ENCODE measurements at regions not wholly inside any gene's neighbourhood (a gene's known extent, or its start where the extent isn't known, plus 50 kb on each side); places are given as distances from the start of the nearest gene placed in this dataset.
"Not testable (repeated sequence)": the region's sequence is repeated elsewhere in the genome, so short reads cannot be mapped to it uniquely, and the experiment has no call there.

DNA sequence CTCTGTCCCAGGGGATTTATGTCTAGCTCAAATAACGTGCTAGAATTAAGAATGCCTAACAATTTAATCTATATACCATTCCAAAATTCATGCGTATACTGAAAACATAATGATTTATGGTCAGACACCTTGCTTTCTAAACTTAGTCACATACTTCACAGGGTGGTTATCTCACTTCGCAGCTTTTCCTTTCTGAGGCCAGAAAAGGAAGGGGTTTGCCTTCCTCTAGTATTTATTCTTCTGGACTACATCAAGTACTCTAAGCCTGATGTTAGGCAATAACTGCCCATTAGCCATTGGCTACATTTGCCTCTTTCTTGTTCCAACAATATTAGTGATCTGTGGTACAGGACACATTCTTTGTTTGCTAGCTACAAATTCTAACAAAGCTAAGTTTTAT, 72.6 kb upstream of the FHIP2A start:
- Histone ChIP-seq H3K4me3 (ENCODE audit: low read depth, low read length, poor library complexity, severe bottlenecking) (no peak overlapping the region), H3K4me2 (ENCODE audit: low read length) (no peak overlapping the region), H3K36me3 (ENCODE audit: insufficient read depth, low read length) (no peaks in the 10 kb centered on the region), H2AFZ (ENCODE audit: low read length) (no peak overlapping the region), H3K27ac (ENCODE audit: low read depth, low read length, poor library complexity, severe bottlenecking) (no peak overlapping the region), H3K4me1 (ENCODE audit: insufficient read depth, low read length, severe bottlenecking) (no peaks in the 10 kb centered on the region), H3K27me3 (ENCODE audit: insufficient read depth, low read length) (no peaks in the 10 kb centered on the region), H3K9ac (ENCODE audit: low read length) (no peak overlapping the region), H3K9me3 (ENCODE audit: low read length) (no peaks in the 10 kb centered on the region), H3K9me2 (ENCODE audit: low read depth, low read length) (no peaks in the 10 kb centered on the region), H3K79me2 (ENCODE audit: insufficient read depth, low read length) (no peaks in the 10 kb centered on the region), H4K20me1 (ENCODE audit: insufficient read depth, low read length) (no peaks in the 10 kb centered on the region), H3F3A (ENCODE audit: insufficient read depth, low read length) (no peaks in the 10 kb centered on the region)
- no peak for TF ChIP-seq EZH2 (IDR thresholded peaks at IDR 0.05; ENCODE audit: borderline replicate concordance, low read length)
- TF ChIP-seq, protein P1, sequence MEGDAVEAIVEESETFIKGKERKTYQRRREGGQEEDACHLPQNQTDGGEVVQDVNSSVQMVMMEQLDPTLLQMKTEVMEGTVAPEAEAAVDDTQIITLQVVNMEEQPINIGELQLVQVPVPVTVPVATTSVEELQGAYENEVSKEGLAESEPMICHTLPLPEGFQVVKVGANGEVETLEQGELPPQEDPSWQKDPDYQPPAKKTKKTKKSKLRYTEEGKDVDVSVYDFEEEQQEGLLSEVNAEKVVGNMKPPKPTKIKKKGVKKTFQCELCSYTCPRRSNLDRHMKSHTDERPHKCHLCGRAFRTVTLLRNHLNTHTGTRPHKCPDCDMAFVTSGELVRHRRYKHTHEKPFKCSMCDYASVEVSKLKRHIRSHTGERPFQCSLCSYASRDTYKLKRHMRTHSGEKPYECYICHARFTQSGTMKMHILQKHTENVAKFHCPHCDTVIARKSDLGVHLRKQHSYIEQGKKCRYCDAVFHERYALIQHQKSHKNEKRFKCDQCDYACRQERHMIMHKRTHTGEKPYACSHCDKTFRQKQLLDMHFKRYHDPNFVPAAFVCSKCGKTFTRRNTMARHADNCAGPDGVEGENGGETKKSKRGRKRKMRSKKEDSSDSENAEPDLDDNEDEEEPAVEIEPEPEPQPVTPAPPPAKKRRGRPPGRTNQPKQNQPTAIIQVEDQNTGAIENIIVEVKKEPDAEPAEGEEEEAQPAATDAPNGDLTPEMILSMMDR (IDR thresholded peaks at IDR 0.05; ENCODE audit: low read length), result no peak

DNA sequence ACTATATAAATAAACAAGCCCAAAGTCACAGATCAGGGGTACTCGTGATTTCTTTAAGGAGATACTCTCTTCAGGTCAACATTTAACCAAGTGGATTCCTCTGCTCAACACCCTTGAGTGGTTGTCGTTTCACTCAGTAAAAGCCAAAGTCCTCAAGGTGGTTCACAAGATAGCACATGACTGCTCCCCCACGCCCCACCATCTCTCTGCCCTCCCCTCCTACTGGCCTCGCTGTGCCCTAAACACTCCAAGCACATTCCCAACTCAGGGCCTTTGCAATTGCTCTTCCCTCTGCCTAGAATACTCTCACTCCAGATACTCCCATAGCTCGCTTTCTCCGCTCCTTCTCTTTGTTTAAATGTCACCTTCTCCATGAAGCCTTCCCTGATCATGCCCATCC, 72.1 kb upstream of the FHIP2A start:
- no peak overlapping the region for H3K27ac ChIP-seq (ENCODE audit: low read depth, low read length, poor library complexity, severe bottlenecking)
- no peak overlapping the region for H3K9ac ChIP-seq (ENCODE audit: low read length)

DNA sequence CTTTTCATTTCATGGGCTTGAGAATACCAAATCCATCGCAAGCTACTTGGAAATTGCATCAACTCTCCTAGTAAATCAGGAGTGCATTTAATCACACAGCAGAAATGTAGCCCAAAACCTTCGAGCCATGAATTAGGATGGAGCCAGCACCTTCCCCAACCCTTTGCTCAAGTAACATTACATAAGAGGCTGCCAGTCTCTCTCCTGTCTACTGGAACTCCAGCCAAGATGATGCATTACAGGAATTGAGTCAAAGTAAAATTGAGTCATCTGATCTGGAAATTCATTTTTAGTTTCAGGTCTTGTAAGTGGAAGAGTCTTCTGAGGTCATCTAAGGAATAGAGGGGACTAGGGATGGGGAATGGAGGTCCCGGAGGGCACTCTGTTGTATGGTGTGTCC, 69.7 kb upstream of the FHIP2A start:
- H3K4me2 ChIP-seq (ENCODE audit: low read length), result no peak overlapping the region
- no peaks in the 10 kb centered on the region for H4K20me1 ChIP-seq (ENCODE audit: insufficient read depth, low read length)
- H3K79me2 ChIP-seq (ENCODE audit: insufficient read depth, low read length), result no peaks in the 10 kb centered on the region
- no peaks in the 10 kb centered on the region for H3K9me2 ChIP-seq (ENCODE audit: low read depth, low read length)
- no peak overlapping the region for H3K27ac ChIP-seq (ENCODE audit: low read depth, low read length, poor library complexity, severe bottlenecking)
- H3K36me3 ChIP-seq (ENCODE audit: insufficient read depth, low read length), result no peaks in the 10 kb centered on the region
- H3K4me3 ChIP-seq (ENCODE audit: low read depth, low read length, poor library complexity, severe bottlenecking), result no peak overlapping the region
- no peaks in the 10 kb centered on the region for H3F3A ChIP-seq (ENCODE audit: insufficient read depth, low read length)
- H3K27me3 ChIP-seq (ENCODE audit: insufficient read depth, low read length), result no peaks in the 10 kb centered on the region
- no peak overlapping the region for H2AFZ ChIP-seq (ENCODE audit: low read length)
- H3K9me3 ChIP-seq (ENCODE audit: low read length), result no peaks in the 10 kb centered on the region
- H3K9ac ChIP-seq (ENCODE audit: low read length), result no peak overlapping the region
- no peaks in the 10 kb centered on the region for H3K4me1 ChIP-seq (ENCODE audit: insufficient read depth, low read length, severe bottlenecking)
- no peak for TF ChIP-seq EZH2 (IDR thresholded peaks at IDR 0.05; ENCODE audit: borderline replicate concordance, low read length)
- TF ChIP-seq, protein P1 (IDR thresholded peaks at IDR 0.05; ENCODE audit: low read length), result no peak

More for the DNA sequence above, 72.1 kb upstream of the FHIP2A start:
- Histone ChIP-seq H3K4me2 (ENCODE audit: low read length) (no peak overlapping the region), H2AFZ (ENCODE audit: low read length) (no peak overlapping the region), H3K9me3 (ENCODE audit: low read length) (no peaks in the 10 kb centered on the region), H3K36me3 (ENCODE audit: insufficient read depth, low read length) (no peaks in the 10 kb centered on the region), H3K79me2 (ENCODE audit: insufficient read depth, low read length) (no peaks in the 10 kb centered on the region), H3K4me1 (ENCODE audit: insufficient read depth, low read length, severe bottlenecking) (no peaks in the 10 kb centered on the region), H3K4me3 (ENCODE audit: low read depth, low read length, poor library complexity, severe bottlenecking) (no peak overlapping the region), H4K20me1 (ENCODE audit: insufficient read depth, low read length) (no peaks in the 10 kb centered on the region), H3K27me3 (ENCODE audit: insufficient read depth, low read length) (no peaks in the 10 kb centered on the region), H3F3A (ENCODE audit: insufficient read depth, low read length) (no peaks in the 10 kb centered on the region), H3K9me2 (ENCODE audit: low read depth, low read length) (no peaks in the 10 kb centered on the region)
- TF ChIP-seq, protein P1 (IDR thresholded peaks at IDR 0.05; ENCODE audit: low read length), result no peak
- TF ChIP-seq EZH2 (IDR thresholded peaks at IDR 0.05; ENCODE audit: borderline replicate concordance, low read length), result no peak

DNA sequence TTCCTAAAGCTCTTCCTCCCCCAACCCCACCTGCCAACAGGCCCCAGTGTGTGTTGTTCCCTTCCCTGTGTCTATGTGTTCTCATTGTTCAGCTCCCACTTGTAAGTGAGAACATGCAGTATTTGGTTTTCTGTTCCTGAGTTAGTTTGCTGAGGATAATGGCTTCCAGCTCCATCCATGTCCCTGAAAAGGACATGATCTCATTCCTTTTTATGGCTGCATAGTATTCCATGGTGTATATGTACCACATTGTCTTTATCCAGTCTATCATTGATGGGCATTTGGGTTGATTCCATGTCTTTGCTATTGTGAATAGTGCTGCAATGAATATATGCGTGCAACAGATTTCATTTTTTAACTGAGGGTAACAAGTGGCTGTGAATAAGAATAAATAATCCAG, 69.0 kb upstream of the FHIP2A start:
- not testable (repeated sequence) for H3K9ac ChIP-seq (ENCODE audit: low read length); H4K20me1 ChIP-seq (ENCODE audit: insufficient read depth, low read length); H2AFZ ChIP-seq (ENCODE audit: low read length); H3K9me3 ChIP-seq (ENCODE audit: low read length); H3K4me3 ChIP-seq (ENCODE audit: low read depth, low read length, poor library complexity, severe bottlenecking); H3K27ac ChIP-seq (ENCODE audit: low read depth, low read length, poor library complexity, severe bottlenecking); H3K4me1 ChIP-seq (ENCODE audit: insufficient read depth, low read length, severe bottlenecking); H3K79me2 ChIP-seq (ENCODE audit: insufficient read depth, low read length); H3K36me3 ChIP-seq (ENCODE audit: insufficient read depth, low read length); H3F3A ChIP-seq (ENCODE audit: insufficient read depth, low read length); H3K9me2 ChIP-seq (ENCODE audit: low read depth, low read length); H3K27me3 ChIP-seq (ENCODE audit: insufficient read depth, low read length); H3K4me2 ChIP-seq (ENCODE audit: low read length)

Data from OCI-LY1 (cell line).